HEK293 (cell line): ENCODE measurements at regions not wholly inside any gene's neighbourhood (a gene's known extent, or its start where the extent isn't known, plus 50 kb on each side); places are given as distances from the start of the nearest gene placed in this dataset.

ENCODE experiments used
- CTCF ChIA-PET: fragments of 350-600 bp; formaldehyde crosslinking; extraction: SDS; loops from one replicate; lab custom pipeline; 2021; ENCODE audit warnings: antibody characterized with exemption; lab: Yijun Ruan, JAX
- POLR2A ChIA-PET: fragments of 300-600 bp; formaldehyde crosslinking; extraction: SDS; loops from one replicate; lab custom pipeline; 2020; ENCODE audit warnings: antibody characterized with exemption, inconsistent platforms; lab: Yijun Ruan, JAX
- H3K27ac ChIP-seq: fragments of 200-500 bp; sonication (Bioruptor generic); 2 replicates; pipeline ENCODE4 v1.5.1; 2014; ENCODE audit warnings: low read depth, low read length, control low read depth, inconsistent platforms; ENCODE audit errors: extremely low read depth
- H3K36me3 ChIP-seq, 2 experiments: fragments of 200-500 bp in 1 of 2; sonication (Bioruptor generic) in 1 of 2; 1 replicate in 1 of 2; 2 replicates in 1 of 2; pipeline ENCODE4 v1.5.1; 2014 to 2017; ENCODE audit warnings: inconsistent platforms in 2 of 2, low read length in 2 of 2; ENCODE audit not compliant: control insufficient read depth in 2 of 2, insufficient read depth in 1 of 2
- H3K4me1 ChIP-seq: fragments of 200-500 bp; sonication (Bioruptor generic); 2 replicates; pipeline ENCODE4 v1.5.1; 2014; ENCODE audit warnings: mild to moderate bottlenecking, low read length, inconsistent platforms; ENCODE audit not compliant: control insufficient read depth, insufficient read depth
- H3K4me3 ChIP-seq: 2 replicates; pipeline ENCODE4 v1.5.1; 2011; ENCODE audit warnings: low read depth, mild to moderate bottlenecking, control low read depth, low read length, moderate library complexity
- H3K9me3 ChIP-seq: fragments of 200-500 bp; sonication (Bioruptor generic); 2 replicates; pipeline ENCODE4 v1.5.1; 2014; ENCODE audit warnings: low read depth, low read length, inconsistent platforms; ENCODE audit not compliant: control insufficient read depth, insufficient read depth
- BCL11B ChIP-seq: fragments of 450-650 bp; formaldehyde crosslinking; IDR thresholded peaks from 2 replicates; pipeline ENCODE4 v1.5.1; 2016; ENCODE audit warnings: low read depth, missing biosample characterization, missing genetic modification characterization
- CTCF ChIP-seq: fragments of 450-650 bp; formaldehyde crosslinking; IDR thresholded peaks from 2 replicates; pipeline ENCODE4 v1.5.1; 2016; ENCODE audit warnings: missing biosample characterization, missing genetic modification characterization
- GLIS2 ChIP-seq: fragments of 450-650 bp; formaldehyde crosslinking; IDR thresholded peaks from 2 replicates; pipeline ENCODE4 v1.5.1; 2016; ENCODE audit warnings: missing biosample characterization, missing genetic modification characterization
- IKZF3 ChIP-seq: fragments of 450-650 bp; IDR thresholded peaks from 2 replicates; pipeline ENCODE4 v1.5.0; 2018; ENCODE audit warnings: missing biosample characterization, mild to moderate bottlenecking, missing genetic modification characterization, moderate library complexity
- KLF17 ChIP-seq: fragments of 450-650 bp; formaldehyde crosslinking; IDR thresholded peaks from 2 replicates; pipeline ENCODE4 v1.5.1; 2016; ENCODE audit warnings: missing biosample characterization, missing genetic modification characterization
- OSR2 ChIP-seq: fragments of 450-650 bp; formaldehyde crosslinking; IDR thresholded peaks from 2 replicates; pipeline ENCODE4 v1.5.1; 2016; ENCODE audit warnings: missing biosample characterization, missing genetic modification characterization
- RBAK ChIP-seq: fragments of 450-650 bp; formaldehyde crosslinking; IDR thresholded peaks from 2 replicates; pipeline ENCODE4 v1.5.1; 2016; ENCODE audit warnings: missing biosample characterization, missing genetic modification characterization
- REPIN1 ChIP-seq: fragments of 450-650 bp; formaldehyde crosslinking; IDR thresholded peaks from 2 replicates; pipeline ENCODE4 v1.5.1; 2017; ENCODE audit warnings: missing biosample characterization, missing genetic modification characterization, low read depth
- ZBTB49 ChIP-seq: fragments of 450-650 bp; formaldehyde crosslinking; IDR thresholded peaks from 2 replicates; pipeline ENCODE4 v1.5.1; 2016; ENCODE audit warnings: missing biosample characterization, missing genetic modification characterization, low read depth
- ZEB2 ChIP-seq: fragments of 450-650 bp; formaldehyde crosslinking; IDR thresholded peaks from 2 replicates; pipeline ENCODE4 v1.5.1; 2016; ENCODE audit warnings: missing biosample characterization, missing genetic modification characterization
- ZNF114 ChIP-seq: fragments of 450-650 bp; formaldehyde crosslinking; IDR thresholded peaks from 2 replicates; pipeline ENCODE4 v1.5.0; 2017; ENCODE audit warnings: missing biosample characterization, missing genetic modification characterization
- ZNF140 ChIP-seq: fragments of 450-650 bp; formaldehyde crosslinking; IDR thresholded peaks from 2 replicates; pipeline ENCODE4 v1.5.1; 2016; ENCODE audit warnings: missing biosample characterization, missing genetic modification characterization
- ZNF169 ChIP-seq: fragments of 450-650 bp; formaldehyde crosslinking; IDR thresholded peaks from 2 replicates; pipeline ENCODE4 v1.5.1; 2016; ENCODE audit warnings: missing biosample characterization, missing genetic modification characterization
- ZNF274 ChIP-seq, 2 experiments: fragments of 200-500 bp in 1 of 2; fragments of 450-650 bp in 1 of 2; sonication (Bioruptor generic) in 1 of 2; formaldehyde crosslinking in 1 of 2; IDR thresholded peaks; 2 replicates each; pipeline versions ENCODE4 v1.5.1 to v1.6.1; 2014 to 2016; ENCODE audit warnings: borderline replicate concordance in 1 of 2, inconsistent platforms in 1 of 2, low read length in 1 of 2, missing biosample characterization in 1 of 2, missing genetic modification characterization in 1 of 2
- ZNF311 ChIP-seq: fragments of 450-650 bp; formaldehyde crosslinking; IDR thresholded peaks from 2 replicates; pipeline ENCODE4 v1.5.1; 2017; ENCODE audit warnings: missing biosample characterization, missing genetic modification characterization, borderline replicate concordance
- ZNF350 ChIP-seq: fragments of 450-650 bp; formaldehyde crosslinking; IDR thresholded peaks from 2 replicates; pipeline ENCODE4 v1.5.0; 2017; ENCODE audit warnings: missing biosample characterization, mild to moderate bottlenecking, missing genetic modification characterization
- ZNF391 ChIP-seq: fragments of 450-650 bp; formaldehyde crosslinking; IDR thresholded peaks from 2 replicates; pipeline ENCODE4 v1.5.1; 2016; ENCODE audit warnings: low read depth, missing biosample characterization, missing genetic modification characterization, borderline replicate concordance
- ZNF404 ChIP-seq: fragments of 450-650 bp; formaldehyde crosslinking; IDR thresholded peaks from 2 replicates; pipeline ENCODE4 v1.5.1; 2017; ENCODE audit warnings: missing biosample characterization, missing genetic modification characterization
- ZNF561 ChIP-seq: fragments of 450-650 bp; IDR thresholded peaks from 2 replicates; pipeline ENCODE4 v1.5.1; 2018; ENCODE audit warnings: missing biosample characterization, missing genetic modification characterization, borderline replicate concordance
- ZNF571 ChIP-seq: fragments of 450-650 bp; formaldehyde crosslinking; IDR thresholded peaks from 2 replicates; pipeline ENCODE4 v1.5.0; 2017; ENCODE audit warnings: missing biosample characterization, missing genetic modification characterization
- ZNF610 ChIP-seq: fragments of 450-650 bp; formaldehyde crosslinking; IDR thresholded peaks from 2 replicates; pipeline ENCODE4 v1.5.1; 2016; ENCODE audit warnings: missing biosample characterization, missing genetic modification characterization, borderline replicate concordance
- ZNF639 ChIP-seq: fragments of 450-650 bp; formaldehyde crosslinking; IDR thresholded peaks from 2 replicates; pipeline ENCODE4 v1.5.1; 2016; ENCODE audit warnings: missing biosample characterization, missing genetic modification characterization
- ZNF654 ChIP-seq: fragments of 450-650 bp; formaldehyde crosslinking; IDR thresholded peaks from 2 replicates; pipeline ENCODE4 v1.5.1; 2016; ENCODE audit warnings: low read depth, missing biosample characterization, missing genetic modification characterization
- ZNF830 ChIP-seq: fragments of 450-650 bp; IDR thresholded peaks from 2 replicates; pipeline ENCODE4 v1.5.0; 2018; ENCODE audit warnings: missing biosample characterization, missing genetic modification characterization, low read depth, mild to moderate bottlenecking, moderate library complexity

- ChIA-PET POLR2A (no interaction called here), CTCF (no interaction called here)
- Histone ChIP-seq H3K4me1 (no peaks in the 10 kb centered on the region), H3K27ac (no peak overlapping the region), H3K36me3 (no peaks in the 10 kb centered on the region), H3K4me3 (no peak overlapping the region), H3K9me3 (no peaks in the 10 kb centered on the region)
- TF ChIP-seq ZBTB49 (no peak), ZNF391 (tag by site-specific recombination) (no peak), ZNF571 (tag by site-specific recombination) (no peak), ZNF311 (no peak), OSR2 (tag by site-specific recombination) (no peak), ZNF404 (tag by site-specific recombination) (no peak), CTCF (tag by site-specific recombination) (no peak), BCL11B (no peak), ZNF140 (tag by site-specific recombination) (no peak), ZEB2 (tag by site-specific recombination) (no peak)
Measured at GRCh38 chr5:93349613-93350012, 231.4 kb downstream of the NR2F1-AS1 start.

- Histone ChIP-seq H3K36me3 (no peaks in the 10 kb centered on the region), H3K4me3 (no peak overlapping the region), H3K4me1 (no peaks in the 10 kb centered on the region), H3K27ac (no peak overlapping the region), H3K9me3 (no peaks in the 10 kb centered on the region)
- ChIA-PET POLR2A (no interaction called here), CTCF (no interaction called here)
- TF ChIP-seq ZNF350 (tag by site-specific recombination) (no peak), GLIS2 (tag by site-specific recombination) (no peak), ZNF610 (tag by site-specific recombination) (no peak), KLF17 (no peak), ZNF654 (tag by site-specific recombination) (no peak), RBAK (tag by site-specific recombination) (no peak), REPIN1 (tag by site-specific recombination) (no peak), ZNF639 (no peak), ZNF830 (no peak), ZNF561 (tag by site-specific recombination) (no peak), IKZF3 (tag by site-specific recombination) (no peak), ZNF274 (IDR thresholded peaks at IDR 0.05; ENCODE audit: low read length) (no peak), ZNF274 (tag by site-specific recombination; IDR thresholded peaks at IDR 0.05; ENCODE audit: borderline replicate concordance) (no peak), ZNF114 (no peak), ZNF169 (no peak)
- TF ChIP-seq, all 188 proteins: peak for 0
Measured at GRCh38 chr5:93348231-93348630, 232.8 kb downstream of the NR2F1-AS1 start.
